GM23338 (cell line): ENCODE measurements at regions not wholly inside any gene's neighbourhood (a gene's known extent, or its start where the extent isn't known, plus 50 kb on each side); places are given as distances from the start of the nearest gene placed in this dataset.

Experiments
- ATAC-seq: fragments of 200-7000 bp; cut with Tn5 transposase; 3 replicates; pipeline ENCODE4 v1.9.1; 2020
- DNase-seq: peaks from one replicate; pipeline ENCODE4 v3.0.0-alpha.2; 2015; ENCODE audit warnings: low spot score
- H2AFZ ChIP-seq: fragments of 200-600 bp; sonication (generic); 2 replicates; pipeline ENCODE4 v1.8.0; 2016; ENCODE audit warnings: antibody characterized with exemption, mild to moderate bottlenecking, moderate library complexity
- H3F3A ChIP-seq: fragments of 200-600 bp; sonication (generic); replicated peaks from 2 replicates; pipeline ENCODE4 v1.8.0; 2017; ENCODE audit warnings: antibody characterized with exemption, mixed run types, low read depth
- H3K27ac ChIP-seq: fragments of 200-600 bp; sonication (generic); 2 replicates; pipeline ENCODE4 v1.6.1; 2016; ENCODE audit warnings: low read depth
- H3K27me3 ChIP-seq: fragments of 200-600 bp; sonication (generic); 2 replicates; pipeline ENCODE4 v1.8.0; 2016; ENCODE audit warnings: mild to moderate bottlenecking, mixed run types, moderate library complexity; ENCODE audit not compliant: insufficient read depth
- H3K36me3 ChIP-seq: fragments of 200-600 bp; sonication (generic); 2 replicates; pipeline ENCODE4 v1.8.0; 2016; ENCODE audit warnings: mild to moderate bottlenecking; ENCODE audit not compliant: insufficient read depth
- H3K4me1 ChIP-seq: fragments of 200-600 bp; sonication (generic); 2 replicates; pipeline ENCODE4 v1.8.0; 2016; ENCODE audit warnings: mild to moderate bottlenecking, moderate library complexity; ENCODE audit not compliant: insufficient read depth
- H3K4me2 ChIP-seq: fragments of 200-600 bp; sonication (generic); 2 replicates; pipeline ENCODE4 v1.7.1; 2017; ENCODE audit warnings: mixed run types
- H3K4me3 ChIP-seq: fragments of 200-600 bp; sonication (generic); 2 replicates; pipeline ENCODE4 v1.6.1; 2016; ENCODE audit warnings: mixed run types
- H3K79me2 ChIP-seq: fragments of 200-600 bp; sonication (generic); replicated peaks from 2 replicates; pipeline ENCODE4 v1.8.0; 2017; ENCODE audit warnings: mild to moderate bottlenecking; ENCODE audit not compliant: insufficient read depth
- H3K9me2 ChIP-seq: fragments of 200-600 bp; sonication (generic); 2 replicates; pipeline ENCODE4 v1.8.0; 2017; ENCODE audit not compliant: insufficient read depth
- H4K20me1 ChIP-seq: fragments of 200-600 bp; sonication (generic); replicated peaks from 2 replicates; pipeline ENCODE4 v1.8.0; 2017; ENCODE audit warnings: mild to moderate bottlenecking; ENCODE audit not compliant: insufficient read depth
- H3K27ac Mint-ChIP-seq: 2 replicates; pipeline ENCODE4 v1.8.0; 2020; ENCODE audit warnings: inconsistent platforms, mild to moderate bottlenecking, moderate library complexity, mixed read lengths
- H3K27me3 Mint-ChIP-seq: 3 replicates; pipeline ENCODE4 v1.8.0; 2022; ENCODE audit warnings: low read depth, mild to moderate bottlenecking, moderate library complexity, mixed read lengths, inconsistent platforms; ENCODE audit not compliant: insufficient read depth, poor library complexity
- H3K36me3 Mint-ChIP-seq: 3 replicates; pipeline ENCODE4 v1.8.0; 2021; ENCODE audit warnings: low read depth, mild to moderate bottlenecking, inconsistent platforms, moderate library complexity, mixed read lengths
- H3K4me1 Mint-ChIP-seq: 3 replicates; pipeline ENCODE4 v1.8.0; 2020; ENCODE audit warnings: mild to moderate bottlenecking, inconsistent platforms, mixed read lengths
- H3K4me3 Mint-ChIP-seq: 3 replicates; pipeline ENCODE4 v1.8.0; 2021; ENCODE audit warnings: moderate library complexity, mild to moderate bottlenecking, inconsistent platforms, mixed read lengths
- H3K9me3 Mint-ChIP-seq: 3 replicates; pipeline ENCODE4 v1.8.0; 2020; ENCODE audit warnings: moderate library complexity, mild to moderate bottlenecking, inconsistent platforms, mixed read lengths
- CREB1 ChIP-seq: fragments of 250-450 bp; sonication (Bioruptor Pico); IDR thresholded peaks from 2 replicates; pipeline ENCODE4 v1.5.0; 2020; ENCODE audit warnings: low read depth, mild to moderate bottlenecking, moderate library complexity
- CTCF ChIP-seq, 2 experiments: fragments of 200-600 bp in 1 of 2; sonication (generic) in 1 of 2; conservative IDR thresholded peaks; 2 replicates each; pipeline versions ENCODE4 v1.5.1 to v1.6.1; 2016 to 2017; ENCODE audit warnings: antibody characterized with exemption in 2 of 2, low read depth in 2 of 2, mild to moderate bottlenecking in 2 of 2, moderate library complexity in 1 of 2
- ETS1 ChIP-seq: IDR thresholded peaks from 2 replicates; pipeline ENCODE4 v1.6.1; 2016; ENCODE audit warnings: antibody characterized with exemption
- EZH2 ChIP-seq: fragments of 200-600 bp; sonication (generic); IDR thresholded peaks from one replicate; pipeline ENCODE4 v1.8.0; 2017; ENCODE audit warnings: antibody characterized with exemption, mild to moderate bottlenecking, low read depth; ENCODE audit not compliant: unreplicated experiment
- EZH2phosphoT487 ChIP-seq: fragments of 200-600 bp; sonication (generic); IDR thresholded peaks from one replicate; pipeline ENCODE4 v1.8.1; 2018; ENCODE audit warnings: antibody characterized with exemption; ENCODE audit not compliant: unreplicated experiment
- JUNB ChIP-seq: IDR thresholded peaks from one replicate; pipeline ENCODE4 v1.6.1; 2016; ENCODE audit warnings: antibody characterized with exemption; ENCODE audit not compliant: unreplicated experiment
- NANOG ChIP-seq: IDR thresholded peaks from 2 replicates; pipeline ENCODE4 v1.6.1; 2016; ENCODE audit warnings: antibody characterized with exemption, borderline replicate concordance
- POLR2AphosphoS5 ChIP-seq: IDR thresholded peaks from 2 replicates; pipeline ENCODE4 v1.6.1; 2016; ENCODE audit warnings: antibody characterized with exemption, low read depth
- REST ChIP-seq: IDR thresholded peaks from one replicate; pipeline ENCODE4 v1.6.1; 2018; ENCODE audit warnings: antibody characterized with exemption; ENCODE audit not compliant: unreplicated experiment
- STAT1 ChIP-seq: IDR thresholded peaks from one replicate; pipeline ENCODE4 v1.6.1; 2016; ENCODE audit warnings: antibody characterized with exemption; ENCODE audit not compliant: unreplicated experiment
- ZNF114 ChIP-seq: fragments of 250-450 bp; sonication (Bioruptor Pico); IDR thresholded peaks from 2 replicates; pipeline ENCODE4 v1.5.0; 2020; ENCODE audit warnings: mild to moderate bottlenecking, moderate library complexity
- ZNF331 ChIP-seq: fragments of 250-450 bp; sonication (Bioruptor Pico); IDR thresholded peaks from 2 replicates; pipeline ENCODE4 v1.5.0; 2020; ENCODE audit warnings: low read depth, mild to moderate bottlenecking, moderate library complexity
- ZNF462 ChIP-seq: fragments of 250-450 bp; sonication (Bioruptor Pico); IDR thresholded peaks from 2 replicates; pipeline ENCODE4 v1.5.0; 2020; ENCODE audit warnings: mild to moderate bottlenecking, moderate library complexity

GRCh38 chrX:38968344-38969216 lies 167.3 kb downstream of the MID1IP1 start:
- Mint-ChIP-seq H3K9me3 (peaks cover 7% of the 10 kb centered on the region), H3K27me3 (peaks cover 4% of the 10 kb centered on the region), H3K4me1 (peaks cover 7% of the 10 kb centered on the region; the same call in 2 of the 3 replicates), H3K36me3 (peaks cover 6% of the 10 kb centered on the region; the same call in 2 of the 3 replicates), H3K27ac (no peak overlapping the region), H3K4me3 (no peak overlapping the region)
- H2AFZ ChIP-seq, result no peak overlapping the region
- H3K79me2 ChIP-seq, result no peaks in the 10 kb centered on the region
- ATAC-seq (no peak), DNase-seq (no peak)
- H3K27ac ChIP-seq, result no peak overlapping the region
- no peak overlapping the region for H3K4me2 ChIP-seq
- H3K36me3 ChIP-seq, result no peaks in the 10 kb centered on the region
- no peaks in the 10 kb centered on the region for H3K9me2 ChIP-seq
- no peaks in the 10 kb centered on the region for H3F3A ChIP-seq
- H3K4me1 ChIP-seq, result no peaks in the 10 kb centered on the region
- no peaks in the 10 kb centered on the region for H4K20me1 ChIP-seq
- TF ChIP-seq CTCF (conservative IDR thresholded peaks at IDR 0.05; ENCODE audit: low read depth in 2 of 2) (no peak), EZH2 (no peak), POLR2AphosphoS5 (no peak), EZH2phosphoT487 (no peak), NANOG (no peak), STAT1 (no peak), ZNF462 (CRISPR knock-in tag) (no peak), ETS1 (no peak), ZNF114 (CRISPR knock-in tag) (no peak), ZNF331 (CRISPR knock-in tag) (no peak), REST (no peak), CREB1 (CRISPR knock-in tag) (no peak), JUNB (no peak)
- H3K27me3 ChIP-seq, result no peaks in the 10 kb centered on the region
- H3K4me3 ChIP-seq, result no peak overlapping the region
